CD14-positive monocyte (primary cell): ENCODE measurements at regions not wholly inside any gene's neighbourhood (a gene's known extent, or its start where the extent isn't known, plus 50 kb on each side); places are given as distances from the start of the nearest gene placed in this dataset.

Experiments
- DNase-seq, 3 donors: peaks; one replicate each; pipeline ENCODE4 v3.0.0-alpha.2; 2011 to 2022
- H2AFZ ChIP-seq: 2 replicates; pipeline ENCODE4 v1.6.0; 2012; ENCODE audit warnings: mild to moderate bottlenecking, low read depth, low read length, inconsistent platforms; ENCODE audit not compliant: insufficient read depth, poor library complexity, severe bottlenecking
- H3K27ac ChIP-seq, 2 donors: 1 replicate in 1 of 2; 2 replicates in 1 of 2; pipeline ENCODE4 v1.5.1; 2012 to 2013; ENCODE audit warnings: low read length in 2 of 2, control low read depth in 1 of 2, inconsistent platforms in 1 of 2, low read depth in 1 of 2, mild to moderate bottlenecking in 1 of 2
- H3K27me3 ChIP-seq, 2 donors: one replicate each; pipeline versions ENCODE4 v1.6.0 to v1.6.1; 2011 to 2013; ENCODE audit warnings: low read length in 2 of 2; ENCODE audit not compliant: control insufficient read depth in 2 of 2, insufficient read depth in 2 of 2
- H3K36me3 ChIP-seq, 2 donors: replicated peaks in 1 of 2; 1 replicate in 1 of 2; 2 replicates in 1 of 2; pipeline versions ENCODE4 v1.5.1 to v1.6.1; 2012 to 2013; ENCODE audit warnings: low read length in 2 of 2, control low read depth in 1 of 2, inconsistent platforms in 1 of 2, mild to moderate bottlenecking in 1 of 2; ENCODE audit not compliant: insufficient read depth in 2 of 2, control insufficient read depth in 1 of 2
- H3K4me1 ChIP-seq, 2 donors: 1 replicate in 1 of 2; 2 replicates in 1 of 2; pipeline versions ENCODE4 v1.5.1 to v1.6.1; 2012 to 2013; ENCODE audit warnings: low read length in 2 of 2, control low read depth in 1 of 2, inconsistent platforms in 1 of 2, mild to moderate bottlenecking in 1 of 2, moderate library complexity in 1 of 2; ENCODE audit not compliant: insufficient read depth in 2 of 2, control insufficient read depth in 1 of 2
- H3K4me2 ChIP-seq: replicated peaks from 2 replicates; pipeline ENCODE3; 2012; ENCODE audit warnings: low read length, moderate library complexity, mild to moderate bottlenecking; ENCODE audit not compliant: poor library complexity, severe bottlenecking; ENCODE audit errors: extremely low read depth
- H3K4me3 ChIP-seq, 3 experiments: fragments of 200-600 bp in 1 of 3; sonication (generic) in 1 of 3; replicated peaks in 1 of 3; 1 replicate in 2 of 3; 2 replicates in 1 of 3; pipeline ENCODE4 v1.5.1; 2011 to 2013; ENCODE audit warnings: low read length in 3 of 3, mild to moderate bottlenecking in 3 of 3, control low read depth in 2 of 3, low read depth in 2 of 3, inconsistent platforms in 1 of 3, moderate library complexity in 1 of 3
- H3K79me2 ChIP-seq: 2 replicates; pipeline ENCODE4 v1.6.0; 2012; ENCODE audit warnings: mild to moderate bottlenecking, control low read depth, inconsistent platforms, low read length, moderate library complexity; ENCODE audit not compliant: insufficient read depth
- H3K9ac ChIP-seq: 2 replicates; pipeline ENCODE4 v1.6.0; 2017; ENCODE audit warnings: low read length, mild to moderate bottlenecking; ENCODE audit not compliant: insufficient read depth, poor library complexity, severe bottlenecking
- H3K9me3 ChIP-seq, 2 donors: replicated peaks in 1 of 2; 1 replicate in 1 of 2; 2 replicates in 1 of 2; pipeline versions ENCODE4 v1.5.1 to v1.6.1; 2012 to 2013; ENCODE audit warnings: low read length in 2 of 2, control low read depth in 1 of 2; ENCODE audit not compliant: control insufficient read depth in 1 of 2, insufficient read depth in 1 of 2
- H4K20me1 ChIP-seq: 2 replicates; pipeline ENCODE4 v1.6.0; 2012; ENCODE audit warnings: mild to moderate bottlenecking, low read length, control low read depth, moderate library complexity; ENCODE audit not compliant: insufficient read depth
- H3K27ac Mint-ChIP-seq, 7 donors: one replicate each; pipeline ENCODE4 v1.8.0; 2020; ENCODE audit warnings: mild to moderate bottlenecking in 7 of 7, mixed read lengths in 7 of 7, moderate library complexity in 6 of 7, inconsistent platforms in 2 of 7
- H3K27me3 Mint-ChIP-seq, 3 donors: one replicate each; pipeline ENCODE4 v1.8.0; 2021 to 2022; ENCODE audit warnings: low read depth in 3 of 3, mild to moderate bottlenecking in 3 of 3, mixed read lengths in 3 of 3, moderate library complexity in 3 of 3, inconsistent platforms in 1 of 3
- H3K36me3 Mint-ChIP-seq, 2 donors: one replicate each; pipeline ENCODE4 v1.8.0; 2020; ENCODE audit warnings: mixed read lengths in 2 of 2, inconsistent platforms in 1 of 2, mild to moderate bottlenecking in 1 of 2
- H3K4me1 Mint-ChIP-seq: one replicate; pipeline ENCODE4 v1.8.0; 2020; ENCODE audit warnings: mild to moderate bottlenecking, mixed read lengths
- H3K4me3 Mint-ChIP-seq, 2 donors: one replicate each; pipeline ENCODE4 v1.8.0; 2020; ENCODE audit warnings: mild to moderate bottlenecking in 2 of 2, mixed read lengths in 2 of 2, moderate library complexity in 1 of 2
- H3K9me3 Mint-ChIP-seq, 7 donors: one replicate each; pipeline ENCODE4 v1.8.0; 2020 to 2022; ENCODE audit warnings: mixed read lengths in 7 of 7, mild to moderate bottlenecking in 6 of 7, moderate library complexity in 6 of 7, inconsistent platforms in 2 of 7
- WGBS: methylation state at CpG from one replicate; pipeline ENCODE4 v1.1.5; 2013; ENCODE audit warnings: missing lambda C conversion rate; ENCODE audit not compliant: insufficient coverage; 5-methylcytosine and 5-hydroxymethylcytosine counted together
- intact Hi-C, 2 donors: fragments of 100-400 bp; cut with micrococcal nuclease; formaldehyde crosslinking; loops; one replicate each; pipeline versions ENCODE4 v1.15.0 to v1.15.1; 2023
- TF ChIP-seq, protein P1 (sequence below): fragments of 200-600 bp; IDR thresholded peaks from one replicate; pipeline ENCODE4 v1.8.0; 2022; ENCODE audit warnings: antibody characterized with exemption, mild to moderate bottlenecking

DNA sequence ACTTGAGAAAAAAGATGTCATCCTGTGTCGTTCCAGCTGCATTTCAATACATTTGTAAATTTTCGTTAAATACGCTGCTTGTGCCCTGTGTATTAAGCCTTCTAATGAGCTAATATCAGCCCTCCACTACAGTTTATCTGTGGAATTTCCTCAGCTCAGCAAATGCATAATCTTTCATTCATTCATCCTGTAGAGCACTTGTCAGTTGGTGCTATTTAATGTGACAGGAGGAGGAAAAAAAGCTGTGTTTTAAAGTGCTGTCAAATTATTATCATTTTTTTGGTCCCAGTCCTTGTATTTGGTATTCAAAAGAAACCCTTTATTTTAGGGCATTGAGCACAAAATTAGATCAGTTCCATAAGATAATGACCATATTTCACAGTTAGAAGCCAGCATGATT, 184.7 kb downstream of the FAT3 start:
- TF ChIP-seq, protein P1, sequence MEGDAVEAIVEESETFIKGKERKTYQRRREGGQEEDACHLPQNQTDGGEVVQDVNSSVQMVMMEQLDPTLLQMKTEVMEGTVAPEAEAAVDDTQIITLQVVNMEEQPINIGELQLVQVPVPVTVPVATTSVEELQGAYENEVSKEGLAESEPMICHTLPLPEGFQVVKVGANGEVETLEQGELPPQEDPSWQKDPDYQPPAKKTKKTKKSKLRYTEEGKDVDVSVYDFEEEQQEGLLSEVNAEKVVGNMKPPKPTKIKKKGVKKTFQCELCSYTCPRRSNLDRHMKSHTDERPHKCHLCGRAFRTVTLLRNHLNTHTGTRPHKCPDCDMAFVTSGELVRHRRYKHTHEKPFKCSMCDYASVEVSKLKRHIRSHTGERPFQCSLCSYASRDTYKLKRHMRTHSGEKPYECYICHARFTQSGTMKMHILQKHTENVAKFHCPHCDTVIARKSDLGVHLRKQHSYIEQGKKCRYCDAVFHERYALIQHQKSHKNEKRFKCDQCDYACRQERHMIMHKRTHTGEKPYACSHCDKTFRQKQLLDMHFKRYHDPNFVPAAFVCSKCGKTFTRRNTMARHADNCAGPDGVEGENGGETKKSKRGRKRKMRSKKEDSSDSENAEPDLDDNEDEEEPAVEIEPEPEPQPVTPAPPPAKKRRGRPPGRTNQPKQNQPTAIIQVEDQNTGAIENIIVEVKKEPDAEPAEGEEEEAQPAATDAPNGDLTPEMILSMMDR, result no peak
- Histone ChIP-seq H3K4me1 (no peaks in the 10 kb centered on the region), H3K9me3 (no peaks in the 10 kb centered on the region), H3K27ac (no peak overlapping the region), H3K4me3 (no peak overlapping the region), H3K36me3 (no peaks in the 10 kb centered on the region), H2AFZ (no peak overlapping the region), H3K27me3 (no peaks in the 10 kb centered on the region), H3K9ac (no peak overlapping the region), H3K79me2 (no peaks in the 10 kb centered on the region), H4K20me1 (no peaks in the 10 kb centered on the region), H3K4me2 (no peak overlapping the region)
- DNase-seq, result no peak
- H3K36me3 Mint-ChIP-seq, result no peaks in the 10 kb centered on the region
- H3K27me3 Mint-ChIP-seq, result peaks cover 0 to 1% (median 0%) of the 10 kb centered on the region in 3 donors
- intact Hi-C loops, result no loop called here
- H3K4me1 Mint-ChIP-seq, result no peaks in the 10 kb centered on the region
- no CpG with 5 or more reads among the region's 3 CpGs for WGBS
- no peaks in the 10 kb centered on the region for H3K9me3 Mint-ChIP-seq
- no peak overlapping the region for H3K27ac Mint-ChIP-seq
- no peak overlapping the region for H3K4me3 Mint-ChIP-seq

DNA sequence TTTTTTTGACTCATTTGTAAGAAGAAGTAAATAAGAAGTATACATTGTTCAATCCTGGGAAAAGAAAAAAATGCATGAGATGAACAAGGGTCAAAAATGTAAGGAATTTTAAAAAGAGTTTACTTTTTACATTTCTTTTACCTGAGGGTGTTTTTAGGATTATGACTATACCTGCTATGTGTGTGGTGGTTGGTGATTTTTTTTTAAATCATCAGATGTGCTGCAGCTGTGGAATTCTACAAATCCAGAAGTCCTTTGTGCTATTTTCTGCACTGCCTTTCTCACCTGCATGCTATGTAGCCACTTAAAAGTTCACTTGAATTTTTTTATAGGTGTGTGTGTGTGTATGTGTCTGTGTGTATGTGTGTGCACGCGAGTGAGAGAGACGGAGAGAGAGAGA, 185.3 kb downstream of the FAT3 start:
- Mint-ChIP-seq H3K4me1 (no peaks in the 10 kb centered on the region), H3K36me3 (no peaks in the 10 kb centered on the region), H3K27ac (no peak overlapping the region), H3K4me3 (no peak overlapping the region), H3K9me3 (peaks cover 0 to 3% (median 0%) of the 10 kb centered on the region in 7 donors), H3K27me3 (peaks cover 0 to 1% (median 0%) of the 10 kb centered on the region in 3 donors)
- H3K4me2 ChIP-seq, result no peak overlapping the region
- H3K9ac ChIP-seq, result no peak overlapping the region
- no peaks in the 10 kb centered on the region for H3K79me2 ChIP-seq
- WGBS, result 100% methylated on average over 3 of the region's 3 CpGs
- intact Hi-C loops, result no loop called here
- DNase-seq, result no peak
- TF ChIP-seq, protein P1, result no peak
- H3K27ac ChIP-seq, result no peak overlapping the region
- no peaks in the 10 kb centered on the region for H3K36me3 ChIP-seq
- no peaks in the 10 kb centered on the region for H4K20me1 ChIP-seq
- no peaks in the 10 kb centered on the region for H3K9me3 ChIP-seq
- no peaks in the 10 kb centered on the region for H3K4me1 ChIP-seq
- H2AFZ ChIP-seq, result no peak overlapping the region
- H3K4me3 ChIP-seq, result no peak overlapping the region
- H3K27me3 ChIP-seq, result no peaks in the 10 kb centered on the region
